SU-DHL-6 (cell line): ENCODE measurements at regions not wholly inside any gene's neighbourhood (a gene's known extent, or its start where the extent isn't known, plus 50 kb on each side); places are given as distances from the start of the nearest gene placed in this dataset.
A peak's percentile ranks its signal among the peaks of the same experiment; 100 is the strongest.

Experiments used
- H2AFZ ChIP-seq: fragments of 200-600 bp; sonication (generic); 2 replicates; pipeline ENCODE4 v1.6.1; 2014; ENCODE audit warnings: low read depth, mild to moderate bottlenecking, moderate library complexity, mixed read lengths, antibody characterized with exemption, low read length; ENCODE audit not compliant: severe bottlenecking
- H3F3A ChIP-seq: fragments of 200-600 bp; shearing (Covaris generic); 2 replicates; pipeline ENCODE4 v1.6.0; 2016; ENCODE audit warnings: antibody characterized with exemption, mild to moderate bottlenecking; ENCODE audit not compliant: insufficient read depth
- H3K27ac ChIP-seq: fragments of 200-600 bp; sonication (generic); 2 replicates; pipeline ENCODE4 v1.5.1; 2016; ENCODE audit warnings: low read depth, mild to moderate bottlenecking, low read length, moderate library complexity, mixed read lengths
- H3K27me3 ChIP-seq: fragments of 200-600 bp; sonication (generic), shearing (Covaris generic); 2 replicates; pipeline ENCODE4 v1.6.0; 2014; ENCODE audit warnings: mild to moderate bottlenecking, low read length
- H3K36me3 ChIP-seq: fragments of 200-600 bp; sonication (generic); 2 replicates; pipeline ENCODE4 v1.6.1; 2014; ENCODE audit warnings: mild to moderate bottlenecking, low read length, mixed read lengths
- H3K4me2 ChIP-seq: fragments of 300-600, 200-600 bp; shearing (Covaris generic), sonication (generic); 2 replicates; pipeline ENCODE4 v1.6.0; 2014; ENCODE audit warnings: low read length, low read depth, mild to moderate bottlenecking; ENCODE audit not compliant: poor library complexity, severe bottlenecking
- H3K4me3 ChIP-seq: fragments of 200-600 bp; sonication (generic); 2 replicates; pipeline ENCODE4 v1.5.1; 2014; ENCODE audit warnings: antibody characterized with exemption, low read length, mild to moderate bottlenecking, mixed read lengths; ENCODE audit not compliant: insufficient read depth, poor library complexity, severe bottlenecking
- H3K79me2 ChIP-seq: fragments of 200-600 bp; sonication (generic); 2 replicates; pipeline ENCODE4 v1.6.1; 2014; ENCODE audit warnings: mild to moderate bottlenecking, low read length, moderate library complexity; ENCODE audit not compliant: insufficient read depth
- H3K9ac ChIP-seq: fragments of 200-600 bp; sonication (generic); 2 replicates; pipeline ENCODE4 v1.7.0; 2014; ENCODE audit warnings: mild to moderate bottlenecking, low read length
- H3K9me2 ChIP-seq: fragments of 200-600 bp; sonication (generic); replicated peaks from 2 replicates; pipeline ENCODE4 v1.6.1; 2014; ENCODE audit warnings: low read length; ENCODE audit not compliant: insufficient read depth
- H3K9me3 ChIP-seq: fragments of 200-600 bp; sonication (generic); 2 replicates; pipeline ENCODE4 v1.6.1; 2014; ENCODE audit warnings: low read length, mixed read lengths; ENCODE audit not compliant: insufficient read depth
- H4K20me1 ChIP-seq: fragments of 200-600 bp; sonication (generic); 2 replicates; pipeline ENCODE4 v1.6.1; 2014; ENCODE audit warnings: low read depth, mild to moderate bottlenecking, antibody characterized with exemption, low read length, moderate library complexity, mixed read lengths
- CTCF ChIP-seq: fragments of 200-600 bp; sonication (generic); IDR thresholded peaks from one replicate; pipeline ENCODE4 v1.5.1; 2017; ENCODE audit warnings: antibody characterized with exemption, mild to moderate bottlenecking, low read length, moderate library complexity; ENCODE audit not compliant: insufficient read depth, poor library complexity, severe bottlenecking
- EZH2phosphoT487 ChIP-seq: fragments of 200-600 bp; sonication (generic), shearing (Covaris generic); conservative IDR thresholded peaks from 2 replicates; pipeline ENCODE4 v1.6.1; 2018; ENCODE audit warnings: mild to moderate bottlenecking, antibody characterized with exemption, low read length, moderate library complexity, mixed read lengths

DNA sequence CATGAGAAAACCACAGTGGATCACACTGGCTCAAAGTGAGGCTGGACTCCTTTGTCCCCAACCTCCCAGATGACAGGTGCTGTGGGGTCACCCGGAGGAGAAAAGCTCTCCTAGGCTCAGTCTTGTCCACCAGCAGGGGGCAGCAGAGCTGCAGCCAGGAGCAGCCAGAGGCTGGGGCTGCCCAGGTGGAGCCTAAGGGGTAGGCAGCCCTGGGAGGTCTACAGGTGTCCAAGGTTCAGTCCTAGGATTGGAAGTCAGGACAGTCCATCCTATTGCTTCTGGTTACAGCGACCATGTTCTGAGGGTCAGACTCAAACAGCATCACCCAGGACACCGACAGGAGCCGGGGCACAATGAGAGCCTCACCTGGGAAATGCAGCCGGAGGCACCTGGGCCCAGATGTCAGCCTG lies 77.6 kb upstream of the IGLL5 start:
- no peak overlapping the region for H3K4me2 ChIP-seq
- H3K9ac ChIP-seq = no peak overlapping the region
- H3F3A ChIP-seq = peaks cover 7% of the 10 kb centered on the region; the same call in 1 of the 2 replicates
- TF ChIP-seq EZH2phosphoT487 (no peak), CTCF (peak; percentile 100)
- H3K27me3 ChIP-seq = no peaks in the 10 kb centered on the region
- H3K9me3 ChIP-seq = no peaks in the 10 kb centered on the region
- H3K9me2 ChIP-seq = no peaks in the 10 kb centered on the region
- no peaks in the 10 kb centered on the region for H3K79me2 ChIP-seq
- H2AFZ ChIP-seq = no peak overlapping the region
- no peak overlapping the region for H3K27ac ChIP-seq
- no peaks in the 10 kb centered on the region for H3K36me3 ChIP-seq
- no peak overlapping the region for H3K4me3 ChIP-seq
- H4K20me1 ChIP-seq = no peaks in the 10 kb centered on the region

DNA sequence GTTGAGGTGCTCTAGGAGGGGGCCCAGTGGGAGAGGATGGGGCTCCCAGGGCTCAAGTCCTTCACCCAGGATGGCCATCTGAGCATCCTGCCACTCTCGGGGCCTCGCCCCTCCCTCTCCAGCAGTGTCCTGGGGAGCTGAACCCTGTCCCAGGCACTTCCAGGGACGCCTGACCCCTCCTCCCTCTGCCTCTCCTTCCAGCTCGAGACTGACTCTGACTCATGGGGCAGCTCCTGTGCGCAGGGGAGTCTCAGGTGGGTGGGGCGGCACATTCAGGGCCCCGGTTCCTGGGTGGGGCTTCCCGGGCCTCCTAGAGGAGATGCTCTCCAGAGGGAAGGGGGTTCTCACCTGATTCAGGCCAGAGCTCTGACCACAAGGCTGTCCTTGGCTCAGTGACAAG lies 77.1 kb upstream of the IGLL5 start:
- Histone ChIP-seq H3F3A (peaks cover 7% of the 10 kb centered on the region; the same call in 1 of the 2 replicates), H3K9me2 (no peaks in the 10 kb centered on the region), H3K27ac (peak overlapping the region; percentile 15), H3K4me3 (no peak overlapping the region), H3K79me2 (no peaks in the 10 kb centered on the region), H3K4me2 (no peak overlapping the region), H3K27me3 (no peaks in the 10 kb centered on the region), H4K20me1 (no peaks in the 10 kb centered on the region), H3K9ac (no peak overlapping the region), H3K9me3 (no peaks in the 10 kb centered on the region), H3K36me3 (no peaks in the 10 kb centered on the region), H2AFZ (no peak overlapping the region)
- TF ChIP-seq CTCF (no peak), EZH2phosphoT487 (no peak)

DNA sequence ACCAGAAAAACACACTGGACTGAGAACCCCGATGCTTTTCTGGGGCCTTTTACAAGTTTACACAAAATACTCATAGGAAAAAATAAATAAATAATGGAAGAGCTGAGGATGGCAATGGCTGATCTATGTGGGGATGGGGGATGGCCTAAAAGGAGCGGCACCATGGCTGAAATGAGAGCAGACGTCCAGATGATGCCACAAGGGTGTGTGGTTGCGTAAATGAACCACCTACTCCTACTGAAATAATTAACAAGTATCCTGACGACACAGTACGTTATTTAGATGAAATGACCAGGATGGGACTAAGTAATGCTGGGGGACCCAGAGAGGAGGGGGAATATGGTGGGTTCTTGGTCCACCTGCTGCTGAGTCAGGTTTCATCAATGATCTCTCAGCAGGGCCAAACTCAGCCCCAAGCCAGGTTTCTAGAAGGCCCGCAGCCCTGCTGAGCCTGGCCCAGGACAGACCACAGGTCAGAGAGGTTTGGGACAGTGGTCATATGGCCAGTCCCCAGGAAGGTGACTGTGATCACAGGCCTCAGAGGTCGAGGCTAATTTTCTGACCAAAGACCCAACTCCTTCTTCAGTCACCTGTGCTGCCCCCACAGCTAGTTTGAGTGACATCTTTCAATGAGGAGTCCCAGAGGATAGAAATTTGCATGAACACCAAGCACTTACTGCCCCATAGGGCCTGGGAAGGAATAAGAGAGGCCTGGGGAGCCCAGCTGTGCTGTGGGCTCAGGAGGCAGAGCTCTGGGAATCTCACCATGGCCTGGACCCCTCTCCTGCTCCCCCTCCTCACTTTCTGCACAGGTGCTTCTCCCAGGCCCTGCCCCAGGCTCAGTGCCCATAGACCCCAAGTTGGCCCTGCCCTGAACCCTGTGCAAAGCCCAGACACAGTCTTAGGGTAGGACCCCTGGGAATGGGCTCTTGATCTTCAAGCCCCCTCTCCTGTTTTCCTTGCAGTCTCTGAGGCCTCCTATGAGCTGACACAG lies 76.3 kb upstream of the IGLL5 start:
- no peak overlapping the region for H3K4me3 ChIP-seq
- H3K4me2 ChIP-seq = peak overlapping the region; percentile 8
- TF ChIP-seq CTCF (no peak), EZH2phosphoT487 (no peak)
- no peaks in the 10 kb centered on the region for H3K9me2 ChIP-seq
- no peaks in the 10 kb centered on the region for H3K36me3 ChIP-seq
- no peaks in the 10 kb centered on the region for H4K20me1 ChIP-seq
- peaks cover 7% of the 10 kb centered on the region; the same call in 1 of the 2 replicates for H3F3A ChIP-seq
- no peaks in the 10 kb centered on the region for H3K79me2 ChIP-seq
- H3K27me3 ChIP-seq = no peaks in the 10 kb centered on the region
- no peak overlapping the region for H2AFZ ChIP-seq
- H3K9me3 ChIP-seq = no peaks in the 10 kb centered on the region
- peak overlapping the region; percentile 15 for H3K27ac ChIP-seq
- peak overlapping the region; percentile 20; the same call in 1 of the 2 replicates for H3K9ac ChIP-seq
